ENCODE measurements at regions not wholly inside any gene's neighbourhood (a gene's known extent, or its start where the extent isn't known, plus 50 kb on each side); places are given as distances from the start of the nearest gene placed in this dataset.

DNA sequence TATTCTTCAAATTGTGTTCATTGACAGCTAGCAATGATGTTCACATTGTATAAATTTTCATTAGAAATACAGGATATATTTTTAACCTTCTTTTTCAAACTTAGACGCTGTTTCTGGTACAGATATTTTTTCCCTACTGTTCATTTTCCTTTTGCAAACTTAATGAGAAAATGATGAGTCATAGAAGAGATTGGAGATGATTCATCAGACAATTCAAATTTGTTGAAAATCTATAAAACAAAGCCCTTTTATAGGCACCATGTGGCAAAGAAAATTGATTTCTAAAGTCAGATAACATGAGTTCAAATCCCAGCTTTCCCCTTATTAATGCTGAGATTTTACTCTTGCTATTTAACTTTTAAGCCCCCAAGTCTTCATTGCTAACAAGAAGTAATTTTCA, 728.8 kb upstream of the DDX18 start:
- TF ChIP-seq, protein P1, sequence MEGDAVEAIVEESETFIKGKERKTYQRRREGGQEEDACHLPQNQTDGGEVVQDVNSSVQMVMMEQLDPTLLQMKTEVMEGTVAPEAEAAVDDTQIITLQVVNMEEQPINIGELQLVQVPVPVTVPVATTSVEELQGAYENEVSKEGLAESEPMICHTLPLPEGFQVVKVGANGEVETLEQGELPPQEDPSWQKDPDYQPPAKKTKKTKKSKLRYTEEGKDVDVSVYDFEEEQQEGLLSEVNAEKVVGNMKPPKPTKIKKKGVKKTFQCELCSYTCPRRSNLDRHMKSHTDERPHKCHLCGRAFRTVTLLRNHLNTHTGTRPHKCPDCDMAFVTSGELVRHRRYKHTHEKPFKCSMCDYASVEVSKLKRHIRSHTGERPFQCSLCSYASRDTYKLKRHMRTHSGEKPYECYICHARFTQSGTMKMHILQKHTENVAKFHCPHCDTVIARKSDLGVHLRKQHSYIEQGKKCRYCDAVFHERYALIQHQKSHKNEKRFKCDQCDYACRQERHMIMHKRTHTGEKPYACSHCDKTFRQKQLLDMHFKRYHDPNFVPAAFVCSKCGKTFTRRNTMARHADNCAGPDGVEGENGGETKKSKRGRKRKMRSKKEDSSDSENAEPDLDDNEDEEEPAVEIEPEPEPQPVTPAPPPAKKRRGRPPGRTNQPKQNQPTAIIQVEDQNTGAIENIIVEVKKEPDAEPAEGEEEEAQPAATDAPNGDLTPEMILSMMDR (conservative IDR thresholded peaks at IDR 0.05; ENCODE audit: low read depth in 2 of 2), result no peak
- TF ChIP-seq EZH2 (IDR thresholded peaks at IDR 0.05; ENCODE audit: low read depth, unreplicated experiment), result no peak
- TF ChIP-seq, protein P2, sequence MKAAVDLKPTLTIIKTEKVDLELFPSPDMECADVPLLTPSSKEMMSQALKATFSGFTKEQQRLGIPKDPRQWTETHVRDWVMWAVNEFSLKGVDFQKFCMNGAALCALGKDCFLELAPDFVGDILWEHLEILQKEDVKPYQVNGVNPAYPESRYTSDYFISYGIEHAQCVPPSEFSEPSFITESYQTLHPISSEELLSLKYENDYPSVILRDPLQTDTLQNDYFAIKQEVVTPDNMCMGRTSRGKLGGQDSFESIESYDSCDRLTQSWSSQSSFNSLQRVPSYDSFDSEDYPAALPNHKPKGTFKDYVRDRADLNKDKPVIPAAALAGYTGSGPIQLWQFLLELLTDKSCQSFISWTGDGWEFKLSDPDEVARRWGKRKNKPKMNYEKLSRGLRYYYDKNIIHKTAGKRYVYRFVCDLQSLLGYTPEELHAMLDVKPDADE (IDR thresholded peaks at IDR 0.05), result no peak
- TF ChIP-seq EZH2phosphoT487 (IDR thresholded peaks at IDR 0.05; ENCODE audit: unreplicated experiment), result no peak
- TF ChIP-seq JUNB (IDR thresholded peaks at IDR 0.05; ENCODE audit: unreplicated experiment), result no peak
- TF ChIP-seq, protein P3, sequence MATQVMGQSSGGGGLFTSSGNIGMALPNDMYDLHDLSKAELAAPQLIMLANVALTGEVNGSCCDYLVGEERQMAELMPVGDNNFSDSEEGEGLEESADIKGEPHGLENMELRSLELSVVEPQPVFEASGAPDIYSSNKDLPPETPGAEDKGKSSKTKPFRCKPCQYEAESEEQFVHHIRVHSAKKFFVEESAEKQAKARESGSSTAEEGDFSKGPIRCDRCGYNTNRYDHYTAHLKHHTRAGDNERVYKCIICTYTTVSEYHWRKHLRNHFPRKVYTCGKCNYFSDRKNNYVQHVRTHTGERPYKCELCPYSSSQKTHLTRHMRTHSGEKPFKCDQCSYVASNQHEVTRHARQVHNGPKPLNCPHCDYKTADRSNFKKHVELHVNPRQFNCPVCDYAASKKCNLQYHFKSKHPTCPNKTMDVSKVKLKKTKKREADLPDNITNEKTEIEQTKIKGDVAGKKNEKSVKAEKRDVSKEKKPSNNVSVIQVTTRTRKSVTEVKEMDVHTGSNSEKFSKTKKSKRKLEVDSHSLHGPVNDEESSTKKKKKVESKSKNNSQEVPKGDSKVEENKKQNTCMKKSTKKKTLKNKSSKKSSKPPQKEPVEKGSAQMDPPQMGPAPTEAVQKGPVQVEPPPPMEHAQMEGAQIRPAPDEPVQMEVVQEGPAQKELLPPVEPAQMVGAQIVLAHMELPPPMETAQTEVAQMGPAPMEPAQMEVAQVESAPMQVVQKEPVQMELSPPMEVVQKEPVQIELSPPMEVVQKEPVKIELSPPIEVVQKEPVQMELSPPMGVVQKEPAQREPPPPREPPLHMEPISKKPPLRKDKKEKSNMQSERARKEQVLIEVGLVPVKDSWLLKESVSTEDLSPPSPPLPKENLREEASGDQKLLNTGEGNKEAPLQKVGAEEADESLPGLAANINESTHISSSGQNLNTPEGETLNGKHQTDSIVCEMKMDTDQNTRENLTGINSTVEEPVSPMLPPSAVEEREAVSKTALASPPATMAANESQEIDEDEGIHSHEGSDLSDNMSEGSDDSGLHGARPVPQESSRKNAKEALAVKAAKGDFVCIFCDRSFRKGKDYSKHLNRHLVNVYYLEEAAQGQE (IDR thresholded peaks at IDR 0.05; ENCODE audit: unreplicated experiment), result no peak
- no peak for TF ChIP-seq POLR2AphosphoS5 (IDR thresholded peaks at IDR 0.05; ENCODE audit: low read depth)
